Duodenal mucosa (tissue), 2 donors: ENCODE measurements at regions not wholly inside any gene's neighbourhood (a gene's known extent, or its start where the extent isn't known, plus 50 kb on each side); places are given as distances from the start of the nearest gene placed in this dataset.
"Not testable (repeated sequence)": the region's sequence is repeated elsewhere in the genome, so short reads cannot be mapped to it uniquely, and the experiment has no call there.

ENCODE experiments used
- H3K27ac ChIP-seq: one replicate; pipeline ENCODE4 v1.7.0; 2013; ENCODE audit warnings: low read depth, low read length
- H3K27me3 ChIP-seq, 2 donors: one replicate each; pipeline ENCODE4 v1.7.0; 2013; ENCODE audit warnings: low read length in 2 of 2, control low read depth in 1 of 2; ENCODE audit not compliant: insufficient read depth in 2 of 2, control insufficient read depth in 1 of 2
- H3K36me3 ChIP-seq, 2 donors: one replicate each; pipeline ENCODE4 v1.7.0; 2013; ENCODE audit warnings: low read length in 2 of 2, control low read depth in 1 of 2; ENCODE audit not compliant: insufficient read depth in 2 of 2, control insufficient read depth in 1 of 2
- H3K4me1 ChIP-seq, 2 donors: one replicate each; pipeline ENCODE4 v1.7.0; 2013; ENCODE audit warnings: low read length in 2 of 2, control low read depth in 1 of 2; ENCODE audit not compliant: insufficient read depth in 2 of 2, control insufficient read depth in 1 of 2
- H3K4me3 ChIP-seq, 2 donors: one replicate each; pipeline ENCODE4 v1.7.0; 2013; ENCODE audit warnings: low read length in 2 of 2, low read depth in 1 of 2
- H3K9ac ChIP-seq, 2 donors: one replicate each; pipeline ENCODE4 v1.7.0; 2013; ENCODE audit warnings: low read length in 2 of 2, low read depth in 1 of 2
- H3K9me3 ChIP-seq, 2 donors: one replicate each; pipeline ENCODE4 v1.7.0; 2013; ENCODE audit warnings: low read length in 2 of 2, control low read depth in 1 of 2; ENCODE audit not compliant: control insufficient read depth in 1 of 2

DNA sequence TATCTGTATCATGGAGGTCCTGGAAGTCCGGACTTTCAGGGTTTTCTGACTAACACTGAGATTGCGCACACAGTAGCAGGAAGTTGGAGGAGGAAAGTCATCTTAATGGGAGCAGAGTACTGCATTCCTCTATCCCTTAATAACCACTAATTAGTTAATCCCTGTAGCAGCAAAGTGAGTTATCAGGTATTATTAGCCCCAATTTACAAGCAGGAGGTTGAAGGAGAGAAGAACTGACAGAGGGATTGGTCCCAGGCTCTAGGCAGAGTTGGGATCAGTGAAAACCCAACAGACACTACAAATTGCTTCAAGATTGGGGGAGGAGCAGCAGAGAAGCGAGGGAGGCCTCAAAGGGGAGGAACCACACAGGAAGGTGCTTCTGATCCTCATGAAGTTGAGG, 74.5 kb upstream of the XPA start:
- Histone ChIP-seq H3K27me3 (peaks cover 0 to 2% of the 10 kb centered on the region in 2 donors), H3K4me3 (peak overlapping the region in 1 of 2 donors; percentile 0), H3K27ac (no peak overlapping the region), H3K9me3 (no peaks in the 10 kb centered on the region), H3K36me3 (no peaks in the 10 kb centered on the region), H3K9ac (no peak overlapping the region), H3K4me1 (peaks cover 32 to 43% of the 10 kb centered on the region in 2 donors)

DNA sequence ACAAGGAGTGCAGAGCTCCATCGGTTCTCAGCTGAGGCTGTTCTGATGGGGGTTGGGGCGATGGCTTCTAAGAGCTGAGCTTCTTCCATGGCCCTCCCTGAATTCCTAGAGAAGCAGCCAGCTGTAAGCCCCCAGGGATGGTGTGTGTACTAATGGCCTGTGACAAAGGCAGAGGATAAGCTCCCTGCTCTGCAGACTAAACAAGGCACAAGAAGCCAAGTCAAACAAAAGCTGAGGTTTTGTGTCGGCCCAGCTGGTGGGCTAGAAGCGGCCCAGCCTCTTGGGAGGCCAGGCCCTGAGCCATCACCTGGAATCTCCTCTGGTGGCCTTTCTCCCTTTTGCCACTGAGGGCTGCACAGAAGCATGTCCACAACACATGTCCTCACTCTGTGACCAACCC, 75.0 kb upstream of the XPA start:
- Histone ChIP-seq H3K27ac (no peak overlapping the region), H3K4me1 (peaks cover 32 to 43% of the 10 kb centered on the region in 2 donors), H3K9ac (no peak overlapping the region), H3K27me3 (peaks cover 0 to 2% of the 10 kb centered on the region in 2 donors), H3K36me3 (no peaks in the 10 kb centered on the region), H3K9me3 (no peaks in the 10 kb centered on the region), H3K4me3 (peak overlapping the region in 1 of 2 donors; percentile 0)

- Histone ChIP-seq H3K36me3 (no peaks in the 10 kb centered on the region), H3K9ac (no peak overlapping the region), H3K9me3 (no peaks in the 10 kb centered on the region), H3K4me1 (peaks cover 32 to 43% of the 10 kb centered on the region in 2 donors), H3K27ac (no peak overlapping the region), H3K27me3 (peaks cover 0 to 2% of the 10 kb centered on the region in 2 donors), H3K4me3 (no peak overlapping the region)
These were observed 76.0 kb upstream of the XPA start for GRCh38 chr9:97773091-97773490.

GRCh38 chr9:97773723-97774122, 76.6 kb upstream of the XPA start:
- Histone ChIP-seq H3K27me3 (peaks cover 0 to 2% of the 10 kb centered on the region in 2 donors), H3K27ac (no peak overlapping the region), H3K4me1 (peaks cover 32 to 43% of the 10 kb centered on the region in 2 donors), H3K9ac (no peak overlapping the region), H3K36me3 (no peaks in the 10 kb centered on the region), H3K9me3 (peaks cover 3 to 5% of the 10 kb centered on the region in 2 donors), H3K4me3 (no peak overlapping the region)

GRCh38 chr9:97774673-97775072, 77.5 kb upstream of the XPA start:
- Histone ChIP-seq H3K9me3 (peaks cover 5 to 7% of the 10 kb centered on the region in 2 donors), H3K27ac (no peak overlapping the region), H3K36me3 (no peaks in the 10 kb centered on the region), H3K4me1 (peaks cover 32 to 43% of the 10 kb centered on the region in 2 donors), H3K9ac (no peak overlapping the region), H3K4me3 (peak overlapping the region; percentile 2 to 6), H3K27me3 (peaks cover 0 to 2% of the 10 kb centered on the region in 2 donors)

DNA sequence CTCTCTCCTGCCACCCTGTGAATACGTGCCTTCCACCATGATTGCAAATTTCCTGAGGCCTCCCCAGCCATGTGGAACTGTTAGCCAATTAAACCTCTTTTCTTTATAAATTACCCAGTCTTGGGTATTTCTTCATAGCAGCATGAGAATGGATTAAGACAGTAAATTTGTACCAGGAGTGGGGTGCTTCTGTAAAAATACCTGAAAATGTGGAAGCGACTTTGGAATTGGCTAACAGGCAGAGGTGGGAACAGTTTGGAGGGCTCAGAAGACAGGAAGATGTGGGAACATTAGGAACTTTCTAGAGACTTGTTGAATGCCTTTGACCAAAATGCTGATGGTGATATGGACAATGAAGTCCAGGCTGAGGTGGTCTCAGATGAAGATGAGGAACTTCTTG, 74.3 kb upstream of the FOXE1 start:
- peaks cover 9 to 14% of the 10 kb centered on the region in 2 donors for H3K4me1 ChIP-seq
- H3K9me3 ChIP-seq, H3K4me3 ChIP-seq, H3K27me3 ChIP-seq, H3K27ac ChIP-seq, H3K9ac ChIP-seq, H3K36me3 ChIP-seq: not testable (repeated sequence)

DNA sequence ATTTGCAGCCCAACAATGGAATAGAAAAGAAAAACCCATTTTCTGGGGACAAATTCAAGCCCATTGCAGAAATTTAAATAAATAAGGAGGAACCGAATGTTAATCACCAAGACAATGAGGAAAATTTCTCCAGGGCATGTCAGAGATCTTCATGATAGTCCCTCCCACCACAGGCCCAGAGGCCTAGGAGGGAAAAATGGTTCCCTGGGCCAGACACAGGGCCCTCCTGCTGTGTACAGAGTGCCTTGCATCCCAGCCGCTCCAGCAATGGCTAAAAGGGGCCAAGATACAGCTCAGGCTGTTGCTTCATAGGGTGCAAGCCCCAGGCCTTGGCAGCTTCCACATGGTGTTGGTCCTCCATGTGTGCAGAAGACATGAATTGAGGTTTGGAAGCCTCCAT, 73.4 kb upstream of the FOXE1 start:
- Histone ChIP-seq H3K36me3 (no peaks in the 10 kb centered on the region), H3K4me3 (no peak overlapping the region), H3K9ac (no peak overlapping the region), H3K9me3 (peaks cover 9 to 10% of the 10 kb centered on the region in 2 donors), H3K27me3 (peaks cover 0 to 2% of the 10 kb centered on the region in 2 donors), H3K27ac (no peak overlapping the region), H3K4me1 (peaks cover under 1 to 5% of the 10 kb centered on the region in 2 donors)

DNA sequence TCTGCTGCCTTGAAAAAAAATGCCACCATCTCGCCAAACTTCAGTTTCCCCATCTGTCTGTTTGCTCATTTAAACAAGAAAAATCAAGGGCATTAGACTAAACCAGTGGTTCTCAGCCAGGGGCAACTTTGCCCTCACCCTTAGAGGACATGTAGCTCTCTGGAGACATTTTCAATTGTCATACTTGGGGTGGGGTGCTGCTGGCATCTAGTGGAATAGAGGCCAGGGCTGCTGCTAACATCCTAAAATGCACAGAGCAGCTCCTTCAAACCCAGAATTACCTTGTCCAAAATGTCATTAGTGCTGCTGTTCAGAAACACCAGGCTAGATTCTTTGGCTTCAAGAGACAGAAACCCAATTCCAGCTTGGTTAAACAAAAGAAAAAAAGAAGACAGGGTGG, 71.1 kb upstream of the FOXE1 start:
- no peak overlapping the region for H3K9ac ChIP-seq
- H3K27me3 ChIP-seq, result no peaks in the 10 kb centered on the region
- no peak overlapping the region for H3K4me3 ChIP-seq
- no peak overlapping the region for H3K27ac ChIP-seq
- H3K9me3 ChIP-seq, result peaks cover 9 to 10% of the 10 kb centered on the region in 2 donors
- H3K36me3 ChIP-seq, result no peaks in the 10 kb centered on the region
- no peaks in the 10 kb centered on the region for H3K4me1 ChIP-seq

DNA sequence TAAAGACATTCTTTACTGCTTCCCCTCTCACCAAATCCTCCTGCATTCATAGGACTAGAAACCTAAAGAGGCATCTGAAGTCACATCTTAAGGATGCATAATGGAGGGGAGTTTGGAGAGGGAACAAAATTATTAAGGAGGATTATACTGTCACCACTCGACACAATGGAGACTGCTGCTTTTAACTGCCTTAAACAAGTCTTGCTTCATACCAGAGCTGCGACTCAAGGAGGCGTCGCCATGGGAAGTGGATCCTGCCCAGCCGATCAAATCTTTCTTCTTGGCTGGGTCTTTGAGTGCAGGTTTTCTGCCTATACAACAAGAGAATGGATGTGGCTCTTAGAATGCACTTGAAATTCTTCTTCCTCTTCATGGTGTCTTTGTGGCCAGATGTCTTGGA, 66.7 kb upstream of the FOXE1 start:
- Histone ChIP-seq H3K27ac (no peak overlapping the region), H3K36me3 (no peaks in the 10 kb centered on the region), H3K4me1 (no peaks in the 10 kb centered on the region), H3K27me3 (peaks cover 0 to 8% of the 10 kb centered on the region in 2 donors), H3K9me3 (no peaks in the 10 kb centered on the region), H3K9ac (no peak overlapping the region), H3K4me3 (no peak overlapping the region)

DNA sequence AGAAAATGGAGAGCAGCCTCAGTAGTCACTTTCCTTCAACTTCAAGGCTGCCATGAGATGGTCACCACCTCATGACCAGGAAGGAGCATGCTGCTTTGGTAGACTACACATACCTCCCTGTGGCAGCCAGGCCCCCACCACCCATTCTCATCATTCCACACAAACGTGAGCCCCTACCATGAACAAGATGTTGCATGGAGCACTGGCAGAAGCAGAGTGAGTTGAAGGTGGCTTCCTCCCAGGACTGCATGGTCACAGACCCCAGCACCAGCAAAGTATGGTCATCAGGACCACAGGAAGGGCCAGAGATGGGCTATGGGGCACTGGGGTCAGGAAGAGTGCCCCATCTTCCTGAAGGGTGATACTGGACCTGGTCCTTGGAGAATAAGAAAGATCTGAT, 65.5 kb upstream of the FOXE1 start:
- Histone ChIP-seq H3K4me1 (no peaks in the 10 kb centered on the region), H3K4me3 (no peak overlapping the region), H3K36me3 (no peaks in the 10 kb centered on the region), H3K9ac (no peak overlapping the region), H3K27me3 (peaks cover 0 to 8% of the 10 kb centered on the region in 2 donors), H3K9me3 (no peaks in the 10 kb centered on the region), H3K27ac (no peak overlapping the region)
